Lower lobe of right lung (tissue), 2 donors: ENCODE measurements at regions not wholly inside any gene's neighbourhood (a gene's known extent, or its start where the extent isn't known, plus 50 kb on each side); places are given as distances from the start of the nearest gene placed in this dataset.
A peak's percentile ranks its signal among the peaks of the same experiment; 100 is the strongest.

Experiments used
- ATAC-seq, 2 donors: fragments of 200-7000 bp; cut with Tn5 transposase; one replicate each; pipeline ENCODE4 v1.9.1; 2020 to 2022; ENCODE audit warnings: mild to moderate bottlenecking in 2 of 2, moderate library complexity in 2 of 2
- DNase-seq: peaks from one replicate; pipeline ENCODE4 v3.0.0-alpha.2; 2020
- H3K27ac ChIP-seq: fragments of 200-600 bp; one replicate; pipeline ENCODE4 v1.8.0; 2022
- H3K27me3 ChIP-seq: fragments of 200-600 bp; one replicate; pipeline ENCODE4 v1.8.0; 2022; ENCODE audit warnings: low read depth
- H3K36me3 ChIP-seq: fragments of 200-600 bp; one replicate; pipeline ENCODE4 v1.8.0; 2022; ENCODE audit warnings: mild to moderate bottlenecking
- H3K4me1 ChIP-seq: fragments of 200-600 bp; one replicate; pipeline ENCODE4 v1.8.0; 2022
- H3K4me3 ChIP-seq: fragments of 200-600 bp; one replicate; pipeline ENCODE4 v1.8.0; 2022; ENCODE audit warnings: mild to moderate bottlenecking
- H3K9me3 ChIP-seq: fragments of 200-600 bp; one replicate; pipeline ENCODE4 v1.8.0; 2022
- CTCF ChIP-seq: fragments of 200-600 bp; IDR thresholded peaks from one replicate; pipeline ENCODE4 v1.8.0; 2022; ENCODE audit warnings: antibody characterized with exemption, mild to moderate bottlenecking
- intact Hi-C: fragments of 100-400 bp; cut with DNase I; formaldehyde crosslinking; loops from one replicate; pipeline ENCODE4 v1.11.0; 2022
- donor health status: DM: no; HTN: yes; CAD: no; lungs with severe emphysema.

- H3K4me3 ChIP-seq: no peak overlapping the region
- no peaks in the 10 kb centered on the region for H3K4me1 ChIP-seq
- no peak for TF ChIP-seq CTCF
- H3K36me3 ChIP-seq: no peaks in the 10 kb centered on the region
- intact Hi-C loops: no loop called here
- peak in 1 of 2 donors; percentile 34 for ATAC-seq
- no peak overlapping the region for H3K27ac ChIP-seq
- H3K27me3 ChIP-seq: no peaks in the 10 kb centered on the region
- no peaks in the 10 kb centered on the region for H3K9me3 ChIP-seq
- no peak for DNase-seq
Measured at GRCh38 chr16:64700628-64701027, 421.2 kb downstream of the CDH11 start.

GRCh38 chr16:64696866-64697265 lies 425.0 kb downstream of the CDH11 start:
- no peak for DNase-seq
- H3K27ac ChIP-seq: no peak overlapping the region
- no peaks in the 10 kb centered on the region for H3K27me3 ChIP-seq
- ATAC-seq: no peak
- no peaks in the 10 kb centered on the region for H3K4me1 ChIP-seq
- intact Hi-C loops: no loop called here
- no peaks in the 10 kb centered on the region for H3K36me3 ChIP-seq
- H3K4me3 ChIP-seq: no peak overlapping the region
- H3K9me3 ChIP-seq: no peaks in the 10 kb centered on the region
- no peak for TF ChIP-seq CTCF

- no peaks in the 10 kb centered on the region for H3K36me3 ChIP-seq
- H3K9me3 ChIP-seq: no peaks in the 10 kb centered on the region
- no peaks in the 10 kb centered on the region for H3K27me3 ChIP-seq
- no peaks in the 10 kb centered on the region for H3K4me1 ChIP-seq
- no peak overlapping the region for H3K27ac ChIP-seq
- ATAC-seq: no peak
- H3K4me3 ChIP-seq: no peak overlapping the region
- TF ChIP-seq CTCF: no peak
- DNase-seq: no peak
- intact Hi-C loops: no loop called here
Measured at GRCh38 chr16:64695684-64696083, 426.2 kb downstream of the CDH11 start.

GRCh38 chr16:64693946-64694345 lies 427.9 kb downstream of the CDH11 start:
- intact Hi-C loops: no loop called here
- no peaks in the 10 kb centered on the region for H3K27me3 ChIP-seq
- H3K4me1 ChIP-seq: no peaks in the 10 kb centered on the region
- TF ChIP-seq CTCF: no peak
- no peak for DNase-seq
- no peak overlapping the region for H3K4me3 ChIP-seq
- H3K36me3 ChIP-seq: no peaks in the 10 kb centered on the region
- no peak for ATAC-seq
- no peaks in the 10 kb centered on the region for H3K9me3 ChIP-seq
- no peak overlapping the region for H3K27ac ChIP-seq

GRCh38 chr16:64687786-64688185 lies 434.1 kb downstream of the CDH11 start:
- no peak for TF ChIP-seq CTCF
- intact Hi-C loops: no loop called here

GRCh38 chr16:64687123-64687522 lies 434.7 kb downstream of the CDH11 start:
- TF ChIP-seq CTCF: no peak
- no peaks in the 10 kb centered on the region for H3K36me3 ChIP-seq
- DNase-seq: no peak
- no peaks in the 10 kb centered on the region for H3K4me1 ChIP-seq
- no peak overlapping the region for H3K4me3 ChIP-seq
- no peak overlapping the region for H3K27ac ChIP-seq
- H3K27me3 ChIP-seq: no peaks in the 10 kb centered on the region
- intact Hi-C loops: no loop called here
- no peaks in the 10 kb centered on the region for H3K9me3 ChIP-seq
- ATAC-seq: no peak

More at GRCh38 chr16:64687786-64688185, 434.1 kb downstream of the CDH11 start:
- Histone ChIP-seq H3K27ac (no peak overlapping the region), H3K36me3 (no peaks in the 10 kb centered on the region), H3K9me3 (no peaks in the 10 kb centered on the region), H3K4me3 (no peak overlapping the region), H3K4me1 (no peaks in the 10 kb centered on the region), H3K27me3 (no peaks in the 10 kb centered on the region)
- DNase-seq (no peak), ATAC-seq (no peak)
